ENCODE measurements at regions not wholly inside any gene's neighbourhood (a gene's known extent, or its start where the extent isn't known, plus 50 kb on each side); places are given as distances from the start of the nearest gene placed in this dataset.
A peak's percentile ranks its signal among the peaks of the same experiment; 100 is the strongest.

DNA sequence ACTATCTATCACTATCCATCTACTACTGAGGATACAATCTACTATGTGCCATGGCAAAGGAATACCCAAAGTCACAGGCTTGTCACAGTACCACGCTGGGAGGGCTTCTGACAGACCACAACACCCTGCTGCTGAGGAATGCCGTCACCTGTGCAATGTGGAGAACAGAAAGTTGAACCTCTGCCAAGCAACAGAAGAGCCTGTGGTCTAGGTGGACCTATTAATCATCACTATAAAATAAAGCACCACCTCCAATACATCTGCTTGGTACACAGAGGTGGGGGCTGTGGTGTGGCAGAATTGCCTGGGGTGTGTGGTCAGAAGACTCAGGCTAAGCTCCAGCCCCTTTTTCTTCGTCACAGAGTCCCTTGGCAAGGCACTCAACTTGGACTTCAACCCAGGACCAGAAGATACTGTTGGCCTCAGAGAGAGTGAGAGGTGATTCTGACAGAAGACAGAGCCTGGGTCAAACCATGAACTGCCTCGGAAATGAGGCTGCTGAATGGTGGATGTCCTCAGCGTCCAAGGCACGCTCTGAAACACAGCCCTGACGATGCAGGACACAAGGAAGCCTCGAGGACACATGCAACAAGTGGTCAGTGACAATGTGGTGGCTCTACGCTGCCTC lies 189.4 kb upstream of the CHRNA7 start:
- DNase-seq: no peak

DNA sequence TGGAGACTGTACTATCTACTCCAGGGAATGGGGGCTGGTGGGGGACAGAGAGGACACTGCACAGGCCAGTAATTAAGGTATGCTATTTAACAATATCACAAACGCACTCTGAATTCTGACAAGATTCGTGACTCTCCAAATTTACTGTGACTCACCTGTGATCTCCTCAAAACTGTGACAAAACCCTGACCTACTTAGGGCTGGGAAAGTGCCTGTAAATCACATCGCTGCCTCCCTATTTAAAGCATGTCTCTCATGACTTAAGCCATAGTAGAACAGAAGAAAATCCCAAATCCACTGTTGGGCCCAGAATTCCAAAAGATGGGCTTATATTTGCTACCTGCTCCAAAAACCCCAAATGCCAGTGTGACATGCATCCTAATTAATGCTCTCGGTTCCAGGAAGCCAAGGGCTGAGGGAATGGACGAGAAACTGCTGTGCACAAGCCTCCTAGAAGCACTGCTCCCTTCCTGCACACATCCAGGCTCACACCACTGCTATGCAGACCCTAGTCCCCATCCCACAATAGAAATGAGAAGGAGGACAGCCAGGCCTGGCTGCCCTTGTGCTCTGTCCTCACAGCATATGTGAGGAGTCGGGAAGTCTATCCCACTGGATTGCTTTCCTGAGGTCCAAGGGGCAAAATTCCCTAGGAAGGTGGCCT lies 187.7 kb upstream of the CHRNA7 start:
- no peak for DNase-seq

DNA sequence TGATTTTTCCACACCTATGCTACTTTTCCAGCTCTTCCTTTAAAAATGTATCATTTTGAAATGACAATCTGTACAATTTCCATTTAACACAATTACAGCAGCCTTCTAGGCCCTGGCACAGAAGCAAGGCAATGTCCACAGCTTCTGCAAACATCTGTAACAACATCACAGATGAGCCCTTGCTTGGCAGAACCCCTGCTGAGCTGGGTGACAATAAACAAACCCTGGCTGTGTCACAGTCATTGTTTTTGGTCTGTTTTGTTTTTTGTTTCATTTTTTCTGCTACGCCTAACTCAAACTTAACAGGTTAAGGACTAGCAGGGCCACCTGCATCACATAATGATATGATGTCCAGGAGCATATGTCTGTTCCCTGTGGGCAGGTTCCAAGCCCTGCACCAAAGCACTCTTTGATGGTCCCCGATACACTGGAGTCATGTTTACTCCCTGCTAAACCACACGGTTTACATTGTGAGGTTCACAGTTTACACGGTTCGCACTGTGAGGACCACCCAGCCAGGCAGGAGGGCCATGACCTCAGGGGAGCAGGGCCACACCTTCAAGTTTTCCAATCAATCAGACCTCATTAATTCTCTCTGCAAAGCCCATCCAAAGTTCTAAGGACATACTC lies 186.8 kb upstream of the CHRNA7 start:
- no peak for DNase-seq

DNA sequence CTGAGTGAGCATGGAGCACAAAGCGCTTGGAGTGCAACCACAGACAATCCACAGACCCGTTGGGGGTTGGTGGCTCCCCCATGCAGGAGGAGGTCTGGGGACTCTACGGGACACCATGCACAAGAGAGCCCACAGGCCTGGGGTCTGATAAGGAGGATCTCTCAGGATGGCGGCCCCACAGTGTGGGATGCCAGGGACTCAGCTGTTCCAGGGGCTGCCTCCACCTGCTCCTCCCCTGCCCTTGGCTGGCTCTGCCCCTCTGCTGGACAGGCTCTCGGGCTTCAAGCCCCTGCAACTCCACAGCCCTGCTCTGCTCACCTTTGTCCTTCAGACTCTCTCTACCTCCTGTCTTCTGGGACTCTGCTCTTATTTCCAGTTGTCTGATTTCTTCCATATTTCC lies 184.5 kb upstream of the CHRNA7 start:
- DNase-seq: no peak

DNA sequence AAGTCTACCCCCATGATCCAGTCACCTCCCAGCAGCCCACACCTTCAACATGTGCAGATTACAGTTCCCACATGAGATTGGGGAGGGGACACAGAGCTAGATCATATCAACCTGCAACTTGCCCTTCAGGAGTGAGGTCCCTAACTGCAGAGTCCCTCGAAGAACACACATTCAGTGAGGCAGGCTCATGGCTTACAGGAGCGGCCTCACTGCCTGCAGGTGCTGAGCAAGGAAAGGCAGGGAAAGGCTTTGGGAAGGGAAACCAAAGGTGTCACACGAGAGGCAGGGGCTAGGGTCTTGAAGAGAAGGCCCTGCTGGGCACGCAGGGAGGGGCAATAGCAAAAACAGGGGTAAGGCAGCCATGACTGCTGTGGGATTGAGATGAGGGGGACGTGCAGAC lies 182.4 kb upstream of the CHRNA7 start:
- DNase-seq: no peak

DNA sequence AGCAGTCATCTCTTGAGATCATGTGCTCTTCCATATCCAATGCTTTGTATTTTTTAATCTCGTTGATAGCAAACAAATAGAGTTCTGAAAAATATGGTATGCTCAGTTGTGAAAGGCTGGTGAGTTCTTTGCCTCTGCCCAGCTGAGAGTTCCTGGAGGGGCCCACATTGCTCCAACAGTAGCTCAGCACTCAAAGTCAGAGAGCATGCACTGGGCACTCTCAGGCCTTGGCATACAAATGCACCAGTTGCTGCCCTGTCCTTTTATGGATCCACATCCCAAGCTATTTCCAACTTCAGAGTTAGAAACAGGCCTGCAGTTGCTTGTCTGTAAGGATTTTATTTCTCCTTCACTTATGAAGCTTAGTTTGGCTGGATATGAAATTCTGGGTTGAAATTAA lies 181.7 kb upstream of the CHRNA7 start:
- no peak for DNase-seq

DNA sequence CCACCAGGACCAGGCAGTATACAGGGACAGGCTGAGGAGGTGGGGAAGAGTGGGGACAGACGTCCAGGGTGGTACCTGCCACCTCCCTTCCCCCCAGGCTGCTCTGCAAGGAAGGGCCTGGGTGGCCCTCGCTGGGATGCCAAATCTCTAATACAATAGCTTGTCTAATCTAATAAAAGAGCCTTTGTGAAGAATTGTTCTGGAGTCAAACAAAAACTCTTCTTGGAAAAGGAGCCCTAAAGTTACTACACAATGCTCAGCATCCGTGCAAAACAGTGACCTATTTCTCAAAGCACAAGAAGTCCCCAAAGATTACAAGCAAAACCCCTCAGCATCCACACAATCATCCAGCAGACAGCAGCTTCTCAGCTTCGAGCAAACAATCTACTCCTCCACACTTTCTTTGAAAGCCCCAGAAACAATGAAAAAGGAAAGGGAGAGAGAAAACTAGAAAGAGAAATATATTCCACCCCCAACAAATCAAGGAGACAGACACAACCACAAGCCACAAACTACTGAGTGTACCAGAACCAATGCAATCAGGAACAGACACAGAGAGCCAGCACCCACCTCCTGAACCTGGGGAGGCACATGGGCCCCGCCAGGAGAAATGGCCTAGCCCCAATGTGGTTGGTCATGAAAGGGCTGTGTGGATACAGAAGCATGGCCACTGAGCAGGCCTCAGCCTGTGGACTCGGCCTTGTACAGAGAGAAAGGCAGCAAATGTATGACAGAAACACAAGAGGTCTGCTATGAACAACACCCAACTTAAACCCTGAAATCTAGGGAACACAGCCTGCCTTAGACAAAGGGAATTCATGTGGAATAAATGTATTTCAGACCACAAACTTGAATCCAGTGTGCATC lies 177.1 kb upstream of the CHRNA7 start:
- DNase-seq: no peak

DNA sequence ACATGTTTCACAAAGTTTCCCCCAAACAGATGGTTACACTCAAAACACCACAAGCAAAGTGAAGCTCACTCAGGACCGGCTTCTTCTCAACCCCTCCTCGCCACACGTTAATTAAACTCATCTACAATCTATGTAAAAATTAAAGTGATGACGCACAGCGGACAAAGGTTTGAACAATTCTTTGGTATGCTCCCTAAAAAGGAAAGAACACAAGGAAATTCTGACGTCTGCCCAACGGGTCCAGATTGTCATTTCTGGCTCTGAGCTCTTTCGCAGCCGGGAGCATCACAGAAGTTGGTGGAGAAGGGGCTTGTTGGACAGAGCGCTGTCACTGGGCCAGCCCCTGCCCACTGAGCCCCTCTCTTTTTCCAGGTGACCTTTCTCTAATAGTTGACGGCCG lies 173.7 kb upstream of the CHRNA7 start:
- DNase-seq: no peak

DNA sequence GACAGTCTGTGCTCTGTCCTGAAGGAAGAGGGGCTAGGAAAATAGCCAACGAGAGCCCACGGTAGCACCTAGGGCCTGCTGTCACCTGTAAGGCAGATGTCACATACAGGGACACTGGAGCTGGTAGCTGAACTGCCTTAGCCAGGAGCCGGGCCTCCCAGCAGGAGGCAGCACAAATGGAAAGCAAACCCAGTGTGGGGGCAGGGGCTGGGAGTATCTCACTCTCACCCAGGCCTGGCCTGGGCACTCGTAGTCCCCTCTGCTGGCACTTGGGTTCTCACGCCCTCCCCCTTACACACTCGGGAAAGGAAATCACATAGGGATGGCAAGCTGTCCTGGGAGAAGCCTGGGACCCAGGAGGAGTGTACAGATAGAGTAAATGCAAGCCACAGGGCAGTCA lies 173.1 kb upstream of the CHRNA7 start:
- no peak for DNase-seq

DNA sequence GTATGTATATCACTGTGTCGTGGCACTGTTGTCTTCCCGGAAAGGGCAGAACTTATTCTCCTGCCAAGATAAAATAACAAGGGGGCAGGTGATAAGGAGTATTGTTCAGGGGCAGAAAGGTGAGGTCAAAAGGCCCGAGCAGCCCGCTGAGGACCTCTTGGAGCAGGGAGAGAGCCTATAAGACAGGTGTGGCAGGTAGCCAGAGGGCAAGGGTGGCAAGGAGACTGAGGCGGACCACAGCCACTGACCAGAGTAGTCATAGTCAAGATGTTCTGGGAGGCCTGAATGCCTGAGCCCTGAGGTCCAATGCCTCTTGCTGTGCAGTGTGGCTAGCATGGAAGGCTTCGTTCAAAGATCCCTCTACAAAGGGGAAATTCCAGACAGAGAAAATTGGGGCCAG lies 172.3 kb upstream of the CHRNA7 start:
- DNase-seq: no peak

DNA sequence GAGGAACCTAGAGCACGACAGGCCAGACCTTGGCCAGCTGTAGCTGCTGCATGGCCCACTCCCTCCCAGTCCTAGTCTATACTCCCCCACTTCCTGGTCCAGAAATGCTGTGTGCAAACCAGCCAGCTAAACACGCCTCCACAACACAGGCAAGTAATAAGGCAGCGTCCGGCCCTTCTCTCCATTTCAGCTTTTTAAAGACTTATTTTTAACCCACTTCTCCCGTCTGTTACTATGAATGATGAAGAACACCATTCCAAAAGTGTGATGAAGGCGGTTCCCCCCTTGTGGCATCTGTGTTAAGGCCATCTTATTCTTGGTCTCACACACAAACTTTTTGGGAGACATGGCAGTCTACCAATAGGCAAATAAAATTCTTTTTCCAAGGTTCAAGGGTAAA lies 164.1 kb upstream of the CHRNA7 start:
- no peak for DNase-seq

DNA sequence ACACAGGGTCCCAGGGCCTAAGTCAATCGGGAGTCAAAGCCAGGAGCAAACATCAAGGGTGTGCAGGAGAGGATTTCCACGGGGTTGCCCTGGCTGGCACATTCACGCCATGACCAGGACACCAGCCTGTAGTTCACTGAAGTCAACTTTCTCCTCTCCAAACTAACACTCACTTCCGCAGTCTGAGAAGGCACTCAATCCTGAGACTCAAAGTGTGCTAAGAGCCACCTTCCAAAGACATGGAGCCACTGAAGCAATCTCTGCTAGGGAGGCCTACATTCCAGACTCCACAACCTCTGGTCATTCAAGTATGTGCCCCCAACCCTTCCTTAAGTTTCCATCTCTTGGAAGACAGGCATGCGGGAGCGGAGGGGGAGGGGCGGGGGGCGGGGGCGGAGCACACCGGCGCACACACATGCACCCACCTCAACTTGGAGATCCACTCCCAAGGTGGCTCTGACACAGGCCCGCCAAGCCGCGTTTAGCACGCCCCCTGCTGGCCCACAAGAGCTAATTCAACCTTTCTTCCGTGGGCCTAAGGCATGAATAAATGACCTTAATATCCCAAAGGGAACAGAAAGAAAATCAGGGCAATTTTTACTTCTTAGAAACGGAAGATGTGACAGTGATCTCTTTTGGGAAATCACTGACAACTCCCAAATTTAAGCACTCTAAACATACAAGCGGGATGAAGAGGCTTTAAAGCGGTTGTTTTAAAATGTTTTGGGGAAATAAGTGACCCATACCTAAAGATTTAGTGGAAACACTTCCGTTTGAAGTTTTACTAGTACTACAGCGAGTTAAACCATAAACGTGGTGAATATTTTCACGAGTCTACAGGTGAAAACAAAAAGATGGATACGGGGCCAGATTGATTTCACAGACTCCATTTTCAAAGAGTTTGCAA lies 162.5 kb upstream of the CHRNA7 start:
- no peak for DNase-seq

DNA sequence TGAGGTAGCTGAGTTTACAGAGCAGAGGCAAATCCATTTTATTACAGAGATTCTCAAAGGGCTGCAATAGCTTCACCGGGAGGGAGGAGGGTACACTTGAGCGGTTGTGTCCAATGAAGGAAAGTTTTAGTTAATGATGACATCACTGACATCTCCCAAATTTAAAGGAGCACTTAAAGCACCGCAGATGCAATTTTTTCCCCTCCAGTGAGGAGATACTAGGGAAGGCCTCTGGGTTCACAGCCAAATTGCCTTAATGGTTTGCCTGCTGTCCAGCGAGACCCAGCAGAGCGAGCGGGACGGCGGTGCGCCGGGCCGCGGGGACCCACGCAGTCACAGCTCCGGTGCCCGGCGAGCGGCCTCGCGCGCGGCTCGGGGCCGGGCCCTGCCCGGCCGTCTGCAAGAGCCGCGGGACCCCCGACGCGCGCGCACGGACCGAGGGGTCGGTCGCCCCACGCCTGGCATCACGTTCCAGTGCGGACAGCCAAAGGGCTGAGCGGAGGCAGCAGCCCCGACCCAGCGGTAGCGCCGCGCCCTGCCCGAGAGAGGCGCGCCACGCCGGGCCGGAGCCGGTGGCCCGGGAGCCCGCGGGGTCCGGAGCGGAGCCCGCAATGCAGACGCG lies 160.5 kb upstream of the CHRNA7 start:
- DNase-seq: no peak

DNA sequence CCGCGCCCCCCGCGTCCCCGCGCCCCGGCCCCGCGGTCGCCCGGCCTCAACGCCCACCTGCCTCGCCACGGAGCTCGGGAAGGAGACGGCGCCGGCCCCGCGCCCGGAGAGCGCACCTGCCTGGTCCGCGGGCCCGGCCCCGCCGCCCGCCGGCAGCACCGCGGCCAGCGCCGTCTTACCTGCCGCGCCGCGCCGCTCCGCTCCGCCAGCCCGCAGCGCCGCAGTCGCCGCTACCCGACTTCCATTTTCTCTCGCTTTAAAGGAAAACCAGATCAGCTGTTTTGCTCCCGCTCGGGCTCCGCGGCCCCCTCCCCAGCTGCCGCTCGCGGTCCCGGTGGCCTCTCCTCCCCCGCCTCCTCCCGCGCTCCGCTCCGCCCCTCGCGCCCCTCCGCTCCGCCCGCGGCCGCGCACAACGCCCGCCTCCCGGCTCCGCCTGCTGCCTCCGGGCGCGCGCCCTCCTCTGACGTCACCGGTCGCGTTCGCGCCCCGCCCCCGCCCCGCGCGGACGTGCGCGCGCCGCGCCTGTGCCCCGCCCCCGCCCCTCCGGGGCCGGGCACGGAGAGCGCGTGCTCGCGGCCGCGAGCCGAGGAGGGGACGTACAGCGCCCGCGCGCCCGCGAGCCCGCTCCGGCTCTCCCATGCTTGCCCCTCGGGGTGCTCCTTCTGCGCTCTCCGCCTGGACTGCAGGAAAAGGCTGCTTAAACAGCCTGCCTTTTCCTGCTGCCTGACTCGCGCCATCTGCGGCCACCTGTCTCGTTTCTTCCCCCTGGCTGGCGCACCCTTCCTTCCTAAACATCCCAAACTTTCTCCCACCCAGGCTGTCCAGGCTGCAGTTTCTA lies 159.8 kb upstream of the CHRNA7 start, which contains the start of gene OTUD7A:
TSS of gene OTUD7A (minus strand) at position 346 of the 838 bp plus-strand sequence.
- peak; percentile 28 for DNase-seq

DNA sequence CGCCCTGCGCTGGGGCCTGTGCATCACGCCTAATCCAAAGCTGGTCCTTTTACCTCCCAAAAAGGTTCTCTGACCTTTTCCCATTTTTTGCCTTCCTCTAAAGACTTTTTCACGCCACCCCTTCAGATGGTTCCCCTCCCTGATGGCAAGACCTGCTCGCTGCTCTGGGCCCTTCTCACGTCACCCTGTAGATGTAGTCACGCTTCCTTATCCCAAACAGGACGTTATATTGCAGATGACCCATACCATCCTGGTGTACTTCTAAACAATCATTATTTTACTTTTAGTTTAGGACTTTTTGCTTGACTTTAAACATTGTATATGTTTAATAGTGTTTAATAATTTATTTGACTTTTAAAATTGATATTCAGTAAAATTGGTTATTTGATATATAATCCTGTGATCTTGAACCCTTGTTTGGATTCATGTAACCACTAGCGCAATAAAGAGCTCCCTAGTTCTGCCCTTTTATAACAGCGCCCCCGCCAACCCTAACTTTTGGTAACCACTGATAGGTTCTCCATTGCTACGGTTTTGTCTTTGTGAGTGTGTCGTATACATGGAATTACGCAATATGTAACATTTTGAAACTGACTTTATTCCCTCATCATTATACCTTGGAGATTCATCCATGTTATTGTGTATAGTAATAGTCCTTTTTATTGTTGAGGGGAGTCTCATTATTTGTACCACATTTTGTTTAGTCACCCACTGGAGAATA lies 159.0 kb upstream of the CHRNA7 start:
- no peak for DNase-seq

DNA sequence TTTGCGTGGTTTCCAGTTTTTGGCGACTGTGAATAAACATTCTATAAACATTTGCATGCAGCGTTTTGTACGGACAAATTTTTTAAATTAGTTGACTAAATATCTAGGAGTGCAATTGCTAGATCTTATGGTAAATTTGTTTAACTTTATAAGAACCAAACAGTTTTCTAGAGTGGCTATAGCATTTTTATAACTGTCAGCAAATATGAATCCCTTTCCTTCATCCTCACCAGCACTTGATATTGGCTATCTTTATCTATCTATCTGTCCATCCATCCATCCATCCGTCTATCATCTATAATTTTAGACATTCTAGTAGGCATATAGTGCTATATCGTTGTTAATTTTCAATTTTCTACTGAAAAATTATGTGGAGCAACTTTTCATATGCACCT lies 158.4 kb upstream of the CHRNA7 start:
- no peak for DNase-seq

DNA sequence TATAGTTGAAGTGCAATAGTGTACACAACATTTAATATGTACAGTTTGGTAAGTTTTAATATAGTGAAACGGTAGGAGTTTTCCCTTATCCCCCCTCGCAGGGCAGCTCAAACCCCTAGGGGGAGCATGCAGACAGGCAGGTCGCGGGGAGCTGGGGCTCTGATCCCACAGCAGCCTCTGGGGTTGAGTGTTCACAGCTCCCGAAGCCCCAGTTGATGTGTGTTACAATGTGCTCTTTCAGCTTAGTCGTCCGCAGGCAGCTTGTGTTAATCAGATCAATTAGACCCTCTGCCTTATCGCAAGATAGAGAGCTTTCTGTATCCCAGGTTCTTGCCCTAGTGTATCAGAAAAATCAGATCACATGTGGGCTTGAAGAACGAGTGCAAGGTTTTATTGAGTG lies 143.1 kb upstream of the CHRNA7 start:
- no peak for DNase-seq

DNA sequence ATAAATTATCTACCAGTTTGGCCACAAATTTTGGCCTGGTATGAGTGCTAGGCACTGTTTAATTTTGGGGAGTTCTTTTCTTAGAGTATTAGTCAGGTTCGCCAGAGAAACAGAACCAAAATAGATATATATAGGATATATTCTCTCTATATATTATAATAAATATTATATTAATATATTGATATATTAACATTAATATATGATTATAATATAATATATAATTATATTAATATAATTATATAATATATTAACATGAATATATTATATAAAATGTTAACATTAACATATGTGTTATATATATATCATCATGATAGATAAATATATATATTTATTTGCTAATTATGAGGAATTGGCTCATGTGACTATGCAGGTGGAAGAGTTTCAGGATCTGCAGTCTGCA lies 137.8 kb upstream of the CHRNA7 start:
- DNase-seq: no peak

DNA sequence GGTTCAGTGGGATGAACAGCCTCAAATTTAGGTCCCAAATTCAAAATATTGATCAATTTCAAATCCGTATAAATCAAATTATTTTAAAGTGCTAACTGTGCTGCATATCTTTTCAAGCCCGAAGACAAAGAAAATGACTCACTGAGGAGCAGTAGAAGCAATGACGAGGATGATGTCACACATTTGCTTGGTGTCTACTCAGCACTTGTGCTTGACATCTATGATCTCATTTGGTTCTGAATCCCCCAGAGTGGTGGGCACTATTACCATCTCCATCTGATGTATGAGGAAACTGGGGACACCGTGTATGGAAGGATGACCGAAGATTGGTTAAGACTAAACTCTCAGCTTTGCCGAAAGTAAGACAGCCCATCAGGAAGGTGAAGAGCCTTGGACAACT lies 136.5 kb upstream of the CHRNA7 start:
- no peak for DNase-seq

DNA sequence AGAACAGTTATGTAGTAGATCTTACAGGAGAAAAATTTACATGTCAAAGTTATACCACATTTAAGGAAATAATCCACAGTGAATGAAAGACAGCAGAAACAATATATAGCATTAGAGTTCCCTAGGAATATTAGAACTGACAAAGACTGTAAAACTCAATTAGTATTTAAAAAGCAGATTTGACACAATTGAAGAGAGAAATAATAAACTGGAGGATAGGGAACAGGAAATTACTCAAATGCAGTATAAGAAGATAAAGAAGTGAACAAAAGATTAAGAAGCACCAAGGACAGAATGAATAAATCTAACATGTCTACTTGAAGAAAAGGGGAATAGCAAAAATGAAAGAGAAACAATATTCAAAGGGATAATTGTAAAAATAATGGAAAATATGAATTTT lies 132.6 kb upstream of the CHRNA7 start:
- DNase-seq: no peak

All from cortex of kidney (tissue), 1 donor.